Kidney epithelial cell (primary cell): ENCODE measurements at regions not wholly inside any gene's neighbourhood (a gene's known extent, or its start where the extent isn't known, plus 50 kb on each side); places are given as distances from the start of the nearest gene placed in this dataset.

Source experiments
- DNase-seq: peaks from one replicate; pipeline ENCODE4 v3.0.0-alpha.2; 2010; ENCODE audit warnings: low read depth
- H3K27me3 ChIP-seq: 2 replicates; pipeline ENCODE4 v1.6.0; 2011; ENCODE audit warnings: low read length; ENCODE audit not compliant: control insufficient read depth, insufficient read depth
- H3K36me3 ChIP-seq: 2 replicates; pipeline ENCODE4 v1.5.1; 2011; ENCODE audit warnings: low read length; ENCODE audit not compliant: control insufficient read depth, insufficient read depth
- H3K4me3 ChIP-seq: 2 replicates; pipeline ENCODE4 v1.5.1; 2011; ENCODE audit warnings: low read depth, mild to moderate bottlenecking, control low read depth, low read length
- CTCF ChIP-seq: IDR thresholded peaks from 2 replicates; pipeline ENCODE4 v1.5.1; 2011; ENCODE audit warnings: mild to moderate bottlenecking, moderate library complexity, low read length, control low read depth, inconsistent platforms; ENCODE audit not compliant: insufficient read depth, poor library complexity, severe bottlenecking

GRCh38 chr18:11377766-11378540, 228.6 kb upstream of the PIEZO2 start:
- no peak overlapping the region for H3K4me3 ChIP-seq
- no peaks in the 10 kb centered on the region for H3K36me3 ChIP-seq
- no peak for DNase-seq
- no peak for TF ChIP-seq CTCF
- no peaks in the 10 kb centered on the region for H3K27me3 ChIP-seq

GRCh38 chr18:11372163-11372562, 222.8 kb upstream of the PIEZO2 start:
- no peak for DNase-seq
- no peak for TF ChIP-seq CTCF
- Histone ChIP-seq H3K27me3 (no peaks in the 10 kb centered on the region), H3K4me3 (no peak overlapping the region), H3K36me3 (no peaks in the 10 kb centered on the region)

- H3K4me3 ChIP-seq = no peak overlapping the region
- DNase-seq = no peak
Measured at GRCh38 chr18:11369556-11369955, 220.2 kb upstream of the PIEZO2 start.

GRCh38 chr18:11368020-11368419, 218.7 kb upstream of the PIEZO2 start:
- Histone ChIP-seq H3K4me3 (no peak overlapping the region), H3K36me3 (no peaks in the 10 kb centered on the region), H3K27me3 (no peaks in the 10 kb centered on the region)
- no peak for DNase-seq
- TF ChIP-seq CTCF = no peak

More at GRCh38 chr18:11369556-11369955, 220.2 kb upstream of the PIEZO2 start:
- H3K36me3 ChIP-seq = no peaks in the 10 kb centered on the region
- no peak for TF ChIP-seq CTCF
- H3K27me3 ChIP-seq = no peaks in the 10 kb centered on the region

GRCh38 chr18:11367351-11367750, 218.0 kb upstream of the PIEZO2 start:
- TF ChIP-seq CTCF = no peak
- no peak for DNase-seq
- Histone ChIP-seq H3K36me3 (no peaks in the 10 kb centered on the region), H3K27me3 (no peaks in the 10 kb centered on the region), H3K4me3 (no peak overlapping the region)

- DNase-seq = no peak
- Histone ChIP-seq H3K27me3 (no peaks in the 10 kb centered on the region), H3K36me3 (no peaks in the 10 kb centered on the region), H3K4me3 (no peak overlapping the region)
- no peak for TF ChIP-seq CTCF
Measured at GRCh38 chr18:11366410-11366809, 217.0 kb upstream of the PIEZO2 start.
